C4-2B (cell line): ENCODE measurements at regions not wholly inside any gene's neighbourhood (a gene's known extent, or its start where the extent isn't known, plus 50 kb on each side); places are given as distances from the start of the nearest gene placed in this dataset.

Source experiments
- ZFX ChIP-seq: fragments of 450-650 bp; IDR thresholded peaks from 2 replicates; pipeline ENCODE4 v1.6.1; 2017
- TF ChIP-seq, protein P1 (sequence below): fragments of 450-650 bp; conservative IDR thresholded peaks from 2 replicates; pipeline ENCODE4 v1.5.1; 2017; ENCODE audit warnings: mild to moderate bottlenecking

GRCh38 chr13:59277106-59277505 is 886.6 kb downstream of the DIAPH3 start:
- TF ChIP-seq, protein P1, sequence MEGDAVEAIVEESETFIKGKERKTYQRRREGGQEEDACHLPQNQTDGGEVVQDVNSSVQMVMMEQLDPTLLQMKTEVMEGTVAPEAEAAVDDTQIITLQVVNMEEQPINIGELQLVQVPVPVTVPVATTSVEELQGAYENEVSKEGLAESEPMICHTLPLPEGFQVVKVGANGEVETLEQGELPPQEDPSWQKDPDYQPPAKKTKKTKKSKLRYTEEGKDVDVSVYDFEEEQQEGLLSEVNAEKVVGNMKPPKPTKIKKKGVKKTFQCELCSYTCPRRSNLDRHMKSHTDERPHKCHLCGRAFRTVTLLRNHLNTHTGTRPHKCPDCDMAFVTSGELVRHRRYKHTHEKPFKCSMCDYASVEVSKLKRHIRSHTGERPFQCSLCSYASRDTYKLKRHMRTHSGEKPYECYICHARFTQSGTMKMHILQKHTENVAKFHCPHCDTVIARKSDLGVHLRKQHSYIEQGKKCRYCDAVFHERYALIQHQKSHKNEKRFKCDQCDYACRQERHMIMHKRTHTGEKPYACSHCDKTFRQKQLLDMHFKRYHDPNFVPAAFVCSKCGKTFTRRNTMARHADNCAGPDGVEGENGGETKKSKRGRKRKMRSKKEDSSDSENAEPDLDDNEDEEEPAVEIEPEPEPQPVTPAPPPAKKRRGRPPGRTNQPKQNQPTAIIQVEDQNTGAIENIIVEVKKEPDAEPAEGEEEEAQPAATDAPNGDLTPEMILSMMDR = no peak
- no peak for TF ChIP-seq ZFX
